ENCODE measurements at regions not wholly inside any gene's neighbourhood (a gene's known extent, or its start where the extent isn't known, plus 50 kb on each side); places are given as distances from the start of the nearest gene placed in this dataset.

- TF ChIP-seq E2F1 (CRISPR knock-in tag; IDR thresholded peaks at IDR 0.05), result no peak
- TF ChIP-seq CREM (CRISPR knock-in tag; IDR thresholded peaks at IDR 0.05), result no peak
- no peak for TF ChIP-seq NR3C1 (CRISPR knock-in tag; conservative IDR thresholded peaks at IDR 0.05; ENCODE audit: low read depth)
Measured at GRCh38 chr4:126834854-126835253, 797.9 kb upstream of the INTU start (continued).

- H3K4me1 Mint-ChIP-seq, result no peaks in the 10 kb centered on the region
- H3K27me3 Mint-ChIP-seq (ENCODE audit: low read depth), result no peaks in the 10 kb centered on the region
- peaks cover 15% of the 10 kb centered on the region for H3K36me3 Mint-ChIP-seq
- H3K4me3 Mint-ChIP-seq, result no peak overlapping the region
- ATAC-seq, result no peak
- ChIA-PET POLR2A (no interaction called here), CTCF (no interaction called here)
- no peak for DNase-seq (ENCODE audit: low spot score)
- H3K9me3 Mint-ChIP-seq, result peaks cover 33% of the 10 kb centered on the region
- H3K27ac Mint-ChIP-seq, result no peak overlapping the region
- TF ChIP-seq FOXJ3 (CRISPR knock-in tag; IDR thresholded peaks at IDR 0.05; ENCODE audit: borderline replicate concordance), result no peak
- TF ChIP-seq MYBL2 (CRISPR knock-in tag; IDR thresholded peaks at IDR 0.05), result no peak
- no peak for TF ChIP-seq NR1H2 (CRISPR knock-in tag; IDR thresholded peaks at IDR 0.05)
- TF ChIP-seq, protein P1, sequence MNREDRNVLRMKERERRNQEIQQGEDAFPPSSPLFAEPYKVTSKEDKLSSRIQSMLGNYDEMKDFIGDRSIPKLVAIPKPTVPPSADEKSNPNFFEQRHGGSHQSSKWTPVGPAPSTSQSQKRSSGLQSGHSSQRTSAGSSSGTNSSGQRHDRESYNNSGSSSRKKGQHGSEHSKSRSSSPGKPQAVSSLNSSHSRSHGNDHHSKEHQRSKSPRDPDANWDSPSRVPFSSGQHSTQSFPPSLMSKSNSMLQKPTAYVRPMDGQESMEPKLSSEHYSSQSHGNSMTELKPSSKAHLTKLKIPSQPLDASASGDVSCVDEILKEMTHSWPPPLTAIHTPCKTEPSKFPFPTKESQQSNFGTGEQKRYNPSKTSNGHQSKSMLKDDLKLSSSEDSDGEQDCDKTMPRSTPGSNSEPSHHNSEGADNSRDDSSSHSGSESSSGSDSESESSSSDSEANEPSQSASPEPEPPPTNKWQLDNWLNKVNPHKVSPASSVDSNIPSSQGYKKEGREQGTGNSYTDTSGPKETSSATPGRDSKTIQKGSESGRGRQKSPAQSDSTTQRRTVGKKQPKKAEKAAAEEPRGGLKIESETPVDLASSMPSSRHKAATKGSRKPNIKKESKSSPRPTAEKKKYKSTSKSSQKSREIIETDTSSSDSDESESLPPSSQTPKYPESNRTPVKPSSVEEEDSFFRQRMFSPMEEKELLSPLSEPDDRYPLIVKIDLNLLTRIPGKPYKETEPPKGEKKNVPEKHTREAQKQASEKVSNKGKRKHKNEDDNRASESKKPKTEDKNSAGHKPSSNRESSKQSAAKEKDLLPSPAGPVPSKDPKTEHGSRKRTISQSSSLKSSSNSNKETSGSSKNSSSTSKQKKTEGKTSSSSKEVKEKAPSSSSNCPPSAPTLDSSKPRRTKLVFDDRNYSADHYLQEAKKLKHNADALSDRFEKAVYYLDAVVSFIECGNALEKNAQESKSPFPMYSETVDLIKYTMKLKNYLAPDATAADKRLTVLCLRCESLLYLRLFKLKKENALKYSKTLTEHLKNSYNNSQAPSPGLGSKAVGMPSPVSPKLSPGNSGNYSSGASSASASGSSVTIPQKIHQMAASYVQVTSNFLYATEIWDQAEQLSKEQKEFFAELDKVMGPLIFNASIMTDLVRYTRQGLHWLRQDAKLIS (CRISPR knock-in tag; IDR thresholded peaks at IDR 0.05; ENCODE audit: borderline replicate concordance), result no peak
- no peak for TF ChIP-seq GABPB1 (CRISPR knock-in tag; IDR thresholded peaks at IDR 0.05)
- TF ChIP-seq, protein P2, sequence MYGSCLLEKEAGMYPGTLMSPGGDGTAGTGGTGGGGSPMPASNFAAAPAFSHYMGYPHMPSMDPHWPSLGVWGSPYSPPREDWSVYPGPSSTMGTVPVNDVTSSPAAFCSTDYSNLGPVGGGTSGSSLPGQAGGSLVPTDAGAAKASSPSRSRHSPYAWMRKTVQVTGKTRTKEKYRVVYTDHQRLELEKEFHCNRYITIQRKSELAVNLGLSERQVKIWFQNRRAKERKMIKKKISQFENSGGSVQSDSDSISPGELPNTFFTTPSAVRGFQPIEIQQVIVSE (CRISPR knock-in tag; IDR thresholded peaks at IDR 0.05; ENCODE audit: borderline replicate concordance), result no peak
- TF ChIP-seq, protein P3, sequence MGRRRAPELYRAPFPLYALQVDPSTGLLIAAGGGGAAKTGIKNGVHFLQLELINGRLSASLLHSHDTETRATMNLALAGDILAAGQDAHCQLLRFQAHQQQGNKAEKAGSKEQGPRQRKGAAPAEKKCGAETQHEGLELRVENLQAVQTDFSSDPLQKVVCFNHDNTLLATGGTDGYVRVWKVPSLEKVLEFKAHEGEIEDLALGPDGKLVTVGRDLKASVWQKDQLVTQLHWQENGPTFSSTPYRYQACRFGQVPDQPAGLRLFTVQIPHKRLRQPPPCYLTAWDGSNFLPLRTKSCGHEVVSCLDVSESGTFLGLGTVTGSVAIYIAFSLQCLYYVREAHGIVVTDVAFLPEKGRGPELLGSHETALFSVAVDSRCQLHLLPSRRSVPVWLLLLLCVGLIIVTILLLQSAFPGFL (CRISPR knock-in tag; IDR thresholded peaks at IDR 0.05; ENCODE audit: borderline replicate concordance), result no peak
- TF ChIP-seq, protein P4, sequence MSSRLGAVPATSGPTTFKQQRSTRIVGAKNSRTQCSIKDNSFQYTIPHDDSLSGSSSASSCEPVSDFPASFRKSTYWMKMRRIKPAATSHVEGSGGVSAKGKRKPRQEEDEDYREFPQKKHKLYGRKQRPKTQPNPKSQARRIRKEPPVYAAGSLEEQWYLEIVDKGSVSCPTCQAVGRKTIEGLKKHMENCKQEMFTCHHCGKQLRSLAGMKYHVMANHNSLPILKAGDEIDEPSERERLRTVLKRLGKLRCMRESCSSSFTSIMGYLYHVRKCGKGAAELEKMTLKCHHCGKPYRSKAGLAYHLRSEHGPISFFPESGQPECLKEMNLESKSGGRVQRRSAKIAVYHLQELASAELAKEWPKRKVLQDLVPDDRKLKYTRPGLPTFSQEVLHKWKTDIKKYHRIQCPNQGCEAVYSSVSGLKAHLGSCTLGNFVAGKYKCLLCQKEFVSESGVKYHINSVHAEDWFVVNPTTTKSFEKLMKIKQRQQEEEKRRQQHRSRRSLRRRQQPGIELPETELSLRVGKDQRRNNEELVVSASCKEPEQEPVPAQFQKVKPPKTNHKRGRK (CRISPR knock-in tag; IDR thresholded peaks at IDR 0.05; ENCODE audit: borderline replicate concordance), result no peak
- TF ChIP-seq, protein P5, sequence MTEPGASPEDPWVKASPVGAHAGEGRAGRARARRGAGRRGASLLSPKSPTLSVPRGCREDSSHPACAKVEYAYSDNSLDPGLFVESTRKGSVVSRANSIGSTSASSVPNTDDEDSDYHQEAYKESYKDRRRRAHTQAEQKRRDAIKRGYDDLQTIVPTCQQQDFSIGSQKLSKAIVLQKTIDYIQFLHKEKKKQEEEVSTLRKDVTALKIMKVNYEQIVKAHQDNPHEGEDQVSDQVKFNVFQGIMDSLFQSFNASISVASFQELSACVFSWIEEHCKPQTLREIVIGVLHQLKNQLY (CRISPR knock-in tag; IDR thresholded peaks at IDR 0.05), result no peak
- TF ChIP-seq, protein P6, sequence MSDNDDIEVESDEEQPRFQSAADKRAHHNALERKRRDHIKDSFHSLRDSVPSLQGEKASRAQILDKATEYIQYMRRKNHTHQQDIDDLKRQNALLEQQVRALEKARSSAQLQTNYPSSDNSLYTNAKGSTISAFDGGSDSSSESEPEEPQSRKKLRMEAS (CRISPR knock-in tag; IDR thresholded peaks at IDR 0.05), result no peak
- no peak for TF ChIP-seq TEAD1 (CRISPR knock-in tag; IDR thresholded peaks at IDR 0.05)
- TF ChIP-seq KAT7 (CRISPR knock-in tag; IDR thresholded peaks at IDR 0.05; ENCODE audit: borderline replicate concordance), result no peak
- no peak for TF ChIP-seq ERG (CRISPR knock-in tag; IDR thresholded peaks at IDR 0.05)
- TF ChIP-seq ZBTB21 (CRISPR knock-in tag; IDR thresholded peaks at IDR 0.05; ENCODE audit: borderline replicate concordance), result no peak
- TF ChIP-seq, protein P7, sequence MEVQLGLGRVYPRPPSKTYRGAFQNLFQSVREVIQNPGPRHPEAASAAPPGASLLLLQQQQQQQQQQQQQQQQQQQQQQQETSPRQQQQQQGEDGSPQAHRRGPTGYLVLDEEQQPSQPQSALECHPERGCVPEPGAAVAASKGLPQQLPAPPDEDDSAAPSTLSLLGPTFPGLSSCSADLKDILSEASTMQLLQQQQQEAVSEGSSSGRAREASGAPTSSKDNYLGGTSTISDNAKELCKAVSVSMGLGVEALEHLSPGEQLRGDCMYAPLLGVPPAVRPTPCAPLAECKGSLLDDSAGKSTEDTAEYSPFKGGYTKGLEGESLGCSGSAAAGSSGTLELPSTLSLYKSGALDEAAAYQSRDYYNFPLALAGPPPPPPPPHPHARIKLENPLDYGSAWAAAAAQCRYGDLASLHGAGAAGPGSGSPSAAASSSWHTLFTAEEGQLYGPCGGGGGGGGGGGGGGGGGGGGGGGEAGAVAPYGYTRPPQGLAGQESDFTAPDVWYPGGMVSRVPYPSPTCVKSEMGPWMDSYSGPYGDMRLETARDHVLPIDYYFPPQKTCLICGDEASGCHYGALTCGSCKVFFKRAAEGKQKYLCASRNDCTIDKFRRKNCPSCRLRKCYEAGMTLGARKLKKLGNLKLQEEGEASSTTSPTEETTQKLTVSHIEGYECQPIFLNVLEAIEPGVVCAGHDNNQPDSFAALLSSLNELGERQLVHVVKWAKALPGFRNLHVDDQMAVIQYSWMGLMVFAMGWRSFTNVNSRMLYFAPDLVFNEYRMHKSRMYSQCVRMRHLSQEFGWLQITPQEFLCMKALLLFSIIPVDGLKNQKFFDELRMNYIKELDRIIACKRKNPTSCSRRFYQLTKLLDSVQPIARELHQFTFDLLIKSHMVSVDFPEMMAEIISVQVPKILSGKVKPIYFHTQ (CRISPR knock-in tag; IDR thresholded peaks at IDR 0.05), result no peak
- no peak for TF ChIP-seq MXD4 (CRISPR knock-in tag; IDR thresholded peaks at IDR 0.05; ENCODE audit: borderline replicate concordance)
- TF ChIP-seq SMAD4 (CRISPR knock-in tag; IDR thresholded peaks at IDR 0.05), result no peak
- TF ChIP-seq ZNF423 (CRISPR knock-in tag; IDR thresholded peaks at IDR 0.05), result no peak
Measured at GRCh38 chr4:126838941-126839679, 793.6 kb upstream of the INTU start.
